UCSD-AML1 (cell line): ENCODE measurements at regions not wholly inside any gene's neighbourhood (a gene's known extent, or its start where the extent isn't known, plus 50 kb on each side); places are given as distances from the start of the nearest gene placed in this dataset.
"Not testable (repeated sequence)": the region's sequence is repeated elsewhere in the genome, so short reads cannot be mapped to it uniquely, and the experiment has no call there.

Experiments
- DNase-seq: peaks from one replicate; lab custom pipeline; 2025; ENCODE audit not compliant: unreplicated experiment; lab: John Stamatoyannopoulos, UW

- DNase-seq = no peak
Observed at GRCh38 chr5:82959466-82959865, 117.7 kb downstream of the TMEM167A start.

GRCh38 chr5:82956600-82956999, 120.6 kb downstream of the TMEM167A start:
- DNase-seq = no peak

- DNase-seq = no peak
Observed at GRCh38 chr5:82952326-82952725, 124.9 kb downstream of the TMEM167A start.

- DNase-seq = not testable (repeated sequence)
Observed at GRCh38 chr5:82944267-82944666, 132.9 kb downstream of the TMEM167A start.

- DNase-seq = no peak
Observed at GRCh38 chr5:82942083-82942881, 134.9 kb downstream of the TMEM167A start.

- DNase-seq = no peak
Observed at GRCh38 chr5:82938901-82939725, 138.1 kb downstream of the TMEM167A start.

GRCh38 chr5:82932473-82933220, 144.5 kb downstream of the TMEM167A start:
- not testable (repeated sequence) for DNase-seq

GRCh38 chr5:82931110-82931509, 146.1 kb downstream of the TMEM167A start:
- no peak for DNase-seq

GRCh38 chr5:82925061-82925411, 152.2 kb downstream of the TMEM167A start:
- no peak for DNase-seq

- DNase-seq = no peak
Observed at GRCh38 chr5:82924226-82925060, 152.8 kb downstream of the TMEM167A start.

GRCh38 chr5:82922086-82922734, 155.0 kb downstream of the TMEM167A start:
- no peak for DNase-seq

- DNase-seq = no peak
Observed at GRCh38 chr5:82918311-82919031, 158.7 kb downstream of the TMEM167A start.

- DNase-seq = no peak
Observed at GRCh38 chr5:82917584-82917983, 159.6 kb downstream of the TMEM167A start.

GRCh38 chr5:82913971-82914370, 163.2 kb downstream of the TMEM167A start:
- DNase-seq = no peak

GRCh38 chr5:82912462-82912861, 164.7 kb downstream of the TMEM167A start:
- DNase-seq = no peak

- no peak for DNase-seq
Observed at GRCh38 chr5:82911910-82912309, 165.3 kb downstream of the TMEM167A start.

- no peak for DNase-seq
Observed at GRCh38 chr5:82910905-82911304, 166.3 kb downstream of the TMEM167A start.

GRCh38 chr5:82910491-82910890, 166.7 kb downstream of the TMEM167A start:
- no peak for DNase-seq

GRCh38 chr5:82909771-82910170, 167.4 kb downstream of the TMEM167A start:
- no peak for DNase-seq
